Middle frontal gyrus (tissue), 1 donor: ENCODE measurements at regions not wholly inside any gene's neighbourhood (a gene's known extent, or its start where the extent isn't known, plus 50 kb on each side); places are given as distances from the start of the nearest gene placed in this dataset.
"Not testable (repeated sequence)": the region's sequence is repeated elsewhere in the genome, so short reads cannot be mapped to it uniquely, and the experiment has no call there.

Experiments used
- DNase-seq: peaks from one replicate; pipeline ENCODE4 v3.0.0-alpha.2; 2015; ENCODE audit warnings: low spot score; ENCODE audit errors: extremely low spot score

DNA sequence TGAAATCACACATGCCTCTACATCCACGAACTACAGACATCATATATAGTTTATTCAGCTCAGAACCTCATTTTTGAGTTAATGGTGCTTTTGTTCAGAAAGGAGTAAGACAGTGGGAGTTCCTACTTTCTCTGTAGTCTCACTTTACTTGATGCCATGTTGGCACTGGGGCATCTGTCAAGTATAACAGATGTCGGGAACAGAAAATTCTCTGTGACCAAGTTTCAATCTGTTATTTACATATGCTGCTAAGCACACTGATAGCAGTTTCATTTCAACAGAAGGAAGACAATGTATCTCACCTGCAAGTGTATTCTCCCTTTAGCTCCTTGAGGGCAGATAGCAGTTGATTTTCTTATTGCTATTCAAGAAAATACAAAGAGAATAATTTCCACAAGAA, 774.1 kb downstream of the METTL4 start:
- DNase-seq = no peak

DNA sequence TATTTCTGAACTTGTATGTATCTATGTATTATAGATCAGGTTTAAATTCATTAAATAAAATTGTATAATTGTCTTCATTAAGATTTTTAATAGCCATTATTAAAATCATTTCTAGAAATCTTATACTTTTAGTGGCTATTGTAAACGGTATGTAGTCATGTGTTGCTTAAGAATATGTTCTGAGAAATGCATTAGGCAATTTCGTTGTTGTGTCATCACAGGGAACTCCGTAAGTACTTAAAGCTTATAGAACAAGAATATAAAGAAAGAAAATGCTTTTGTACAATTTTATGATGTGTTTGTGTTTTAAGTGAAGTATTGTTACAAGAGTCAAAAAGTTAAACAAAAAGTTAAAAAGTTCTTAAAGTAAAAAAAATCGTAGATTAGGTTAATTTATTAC, 765.8 kb downstream of the METTL4 start:
- no peak for DNase-seq

DNA sequence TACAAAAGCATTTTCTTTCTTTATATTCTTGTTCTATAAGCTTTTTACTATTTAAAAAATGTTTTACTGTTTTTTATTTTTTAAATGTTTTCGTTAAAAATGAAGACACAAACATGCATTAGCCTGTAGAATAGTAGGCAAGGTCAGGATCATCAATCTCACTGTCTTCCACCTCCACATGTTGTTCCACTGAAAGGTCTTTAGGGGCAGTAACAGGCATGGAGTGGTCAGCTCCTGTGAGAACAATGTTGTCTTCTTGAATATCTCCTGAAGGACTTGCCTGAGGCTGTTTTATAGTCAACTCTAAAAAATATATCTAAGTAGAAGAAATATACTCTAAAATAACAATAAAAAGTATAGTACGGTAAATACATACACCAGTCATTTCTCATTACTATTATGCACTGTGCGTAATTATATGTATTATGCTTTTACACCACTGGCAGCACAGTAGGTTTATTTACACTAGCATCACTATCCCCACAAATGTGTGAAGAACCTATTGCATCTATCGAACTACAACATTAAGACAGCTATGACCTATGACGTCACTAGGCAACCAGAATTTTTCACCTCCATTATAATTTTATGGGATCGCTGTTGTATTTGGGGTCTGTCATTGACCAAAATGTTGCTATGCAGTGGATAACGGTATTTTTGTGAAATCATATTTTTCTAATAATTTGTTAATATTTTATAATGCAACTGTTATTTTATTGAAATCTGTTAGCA, 764.3 kb downstream of the METTL4 start:
- DNase-seq = no peak

DNA sequence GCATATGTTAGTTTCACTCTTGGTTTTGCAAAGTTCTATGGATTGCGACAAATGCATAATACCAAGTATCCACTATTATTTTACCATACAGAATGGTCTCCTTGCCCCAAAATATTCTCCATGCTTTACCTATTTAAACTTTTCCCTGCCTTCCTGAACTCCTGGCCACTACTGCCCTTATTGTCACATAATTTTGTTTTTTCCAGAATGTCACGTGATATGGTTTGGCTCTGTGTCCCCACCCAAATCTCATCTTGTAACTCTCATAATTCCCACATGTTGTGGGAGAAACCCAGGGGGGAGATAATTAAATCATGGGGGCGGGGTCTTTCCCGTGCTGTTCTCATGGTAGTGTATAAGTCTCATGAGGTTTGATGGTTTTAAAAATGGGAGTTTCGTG, 760.0 kb downstream of the METTL4 start:
- no peak for DNase-seq

DNA sequence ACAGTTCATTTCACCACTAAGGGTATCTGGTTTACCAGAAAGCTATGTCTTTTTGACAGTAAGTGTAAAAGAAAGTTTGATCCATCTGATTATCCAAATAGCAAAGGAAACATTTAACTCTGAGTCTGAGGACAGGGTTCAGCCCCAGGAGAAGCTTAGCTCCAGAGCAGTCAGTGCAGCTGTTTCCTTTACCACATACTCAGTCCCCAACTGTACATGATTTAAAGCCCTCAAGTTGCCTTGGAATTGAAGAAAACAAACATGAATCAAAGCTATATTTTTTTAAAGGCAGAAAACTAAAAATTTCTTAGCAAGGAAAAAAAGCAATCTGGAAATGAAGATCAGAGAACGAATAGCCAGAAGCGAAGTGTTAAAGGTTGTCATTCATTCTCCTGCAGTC, 746.0 kb downstream of the METTL4 start:
- DNase-seq = no peak

DNA sequence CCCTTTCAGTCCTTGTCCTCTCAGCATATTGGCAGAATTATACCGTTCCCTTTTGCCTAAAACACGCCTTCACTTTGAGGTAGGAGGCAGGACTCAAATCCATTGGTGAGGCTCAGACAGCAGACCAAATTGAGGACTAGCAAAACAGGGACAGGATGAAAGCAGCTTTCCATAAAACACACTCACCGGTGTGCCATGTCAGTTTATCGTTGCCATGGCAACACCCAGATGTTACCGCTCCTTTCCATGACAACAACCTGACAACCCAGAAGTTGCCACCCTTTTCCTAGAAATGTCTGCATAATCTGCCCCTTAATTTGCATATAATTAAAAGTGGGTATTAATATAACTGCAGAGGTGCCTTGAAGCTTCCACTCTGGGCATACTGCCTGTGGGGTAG, 730.4 kb downstream of the METTL4 start:
- no peak for DNase-seq

- no peak for DNase-seq
Observed at GRCh38 chr18:1846640-1847039, 724.7 kb downstream of the METTL4 start.

DNA sequence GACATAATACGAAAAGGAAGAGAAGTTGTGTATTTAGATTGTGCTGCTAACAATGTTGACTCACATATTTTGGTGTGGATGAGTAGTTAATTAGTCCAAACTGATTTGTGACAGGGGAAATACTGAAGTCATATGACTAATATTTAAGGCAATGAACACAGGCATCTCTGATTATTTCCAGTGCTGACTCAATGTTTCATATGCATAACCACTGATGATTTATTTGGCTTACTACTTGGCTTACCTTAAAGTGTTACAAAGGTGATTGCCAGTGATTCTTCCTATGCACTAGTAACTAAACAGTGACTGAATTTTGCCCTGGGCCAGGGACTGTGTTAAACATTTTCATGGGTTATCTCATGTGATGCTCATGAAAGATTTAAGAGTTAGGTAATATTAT, 722.6 kb downstream of the METTL4 start:
- no peak for DNase-seq

- DNase-seq = no peak
Observed at GRCh38 chr18:1849386-1849785, 721.9 kb downstream of the METTL4 start.

DNA sequence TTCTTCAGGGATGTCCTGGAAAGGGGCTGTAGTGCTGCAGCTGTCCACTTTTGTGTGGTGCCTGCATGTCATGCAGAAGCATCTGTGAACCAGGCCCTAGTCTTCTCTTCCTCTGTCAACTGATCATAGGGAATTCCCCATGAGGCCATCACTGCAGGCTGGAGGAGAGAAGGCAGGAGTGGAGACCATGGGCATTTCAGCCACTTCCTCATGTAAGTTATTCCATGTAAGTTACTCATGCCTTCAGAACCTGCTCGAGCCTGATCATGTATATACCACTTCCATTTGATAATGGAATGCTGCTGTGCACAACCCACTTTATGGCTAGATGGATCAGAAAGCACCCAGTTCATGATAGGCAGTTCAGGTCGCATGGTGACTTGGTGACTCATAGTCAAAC, 714.0 kb downstream of the METTL4 start:
- DNase-seq = not testable (repeated sequence)

GRCh38 chr18:1861473-1861872, 709.8 kb downstream of the METTL4 start:
- no peak for DNase-seq

- DNase-seq = no peak
Observed at GRCh38 chr18:1865869-1866268, 705.4 kb downstream of the METTL4 start.

GRCh38 chr18:1872274-1872673, 699.0 kb downstream of the METTL4 start:
- no peak for DNase-seq

- no peak for DNase-seq
Observed at GRCh38 chr18:1875219-1875618, 696.1 kb downstream of the METTL4 start.

- no peak for DNase-seq
Observed at GRCh38 chr18:1884623-1885022, 686.7 kb downstream of the METTL4 start.

DNA sequence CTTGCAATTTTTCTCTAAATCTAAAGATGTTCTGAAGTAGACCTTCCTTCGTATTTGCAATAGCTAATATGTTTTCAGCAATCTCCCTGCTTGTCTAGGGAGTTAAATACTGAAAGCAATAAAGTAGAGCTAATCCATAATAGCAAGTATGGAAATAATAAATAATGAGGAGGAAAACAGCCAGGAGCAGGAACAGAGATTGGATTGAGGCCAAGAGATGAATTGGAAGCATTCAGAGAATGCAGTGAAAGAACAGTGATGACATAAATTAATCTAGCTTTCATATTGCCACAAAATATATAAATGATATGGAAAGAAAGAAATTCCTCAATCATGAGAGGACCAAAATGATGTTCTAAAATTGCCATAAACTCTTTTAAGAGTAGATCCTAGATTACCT, 679.7 kb downstream of the METTL4 start:
- DNase-seq = no peak

DNA sequence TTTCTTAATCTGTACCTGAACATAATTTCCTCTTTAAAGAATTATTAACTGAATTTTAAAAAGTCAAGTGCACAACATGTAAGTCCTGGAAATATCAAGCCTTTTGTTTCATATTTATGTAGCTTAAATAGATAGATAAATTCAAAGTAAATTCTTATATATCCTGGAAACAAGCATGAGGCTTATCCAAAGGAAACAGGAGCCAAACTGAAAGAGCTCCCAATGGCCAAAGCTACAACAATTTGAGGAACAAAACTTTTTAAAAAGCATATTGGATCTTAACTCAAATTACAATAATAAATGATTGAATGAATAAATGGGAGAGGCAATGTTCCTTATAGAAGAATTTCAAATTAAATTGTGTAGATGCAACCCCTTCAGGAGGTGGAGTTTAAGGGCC, 679.1 kb downstream of the METTL4 start:
- DNase-seq = no peak

DNA sequence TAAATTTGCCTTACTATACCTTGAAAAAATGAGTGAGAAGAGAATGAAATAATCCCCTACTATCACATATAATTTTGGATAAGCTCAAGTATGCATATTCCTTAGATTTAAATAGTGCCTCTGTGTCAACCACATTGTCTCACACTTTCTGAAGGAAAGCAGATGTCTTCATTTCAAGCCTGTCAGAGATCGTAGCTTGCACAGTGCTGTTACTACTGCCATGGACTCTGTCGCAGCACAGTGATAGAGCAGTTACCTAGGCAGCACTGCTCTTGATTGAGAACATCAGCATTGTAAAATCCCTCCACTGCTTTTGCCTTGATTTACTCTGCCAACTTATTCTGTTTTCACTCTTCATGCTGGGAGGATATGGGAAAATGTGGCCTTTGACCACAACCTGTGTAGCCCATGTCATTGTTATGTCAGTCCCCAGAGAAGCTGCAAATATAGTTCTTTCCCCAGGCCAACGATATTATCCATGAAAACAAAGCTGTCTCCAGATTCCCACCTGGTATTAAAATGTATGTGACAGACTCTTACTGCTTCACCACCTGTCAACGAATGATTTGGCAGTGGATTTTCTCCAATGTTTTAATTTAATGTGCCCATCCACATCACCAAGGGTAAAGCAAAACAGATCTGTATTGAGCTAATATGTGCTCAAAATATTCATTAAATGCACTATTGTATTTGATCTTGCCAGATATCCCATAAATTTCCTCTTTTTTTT, 675.7 kb downstream of the METTL4 start:
- DNase-seq = no peak

- no peak for DNase-seq
Observed at GRCh38 chr18:1906421-1906820, 664.9 kb downstream of the METTL4 start.

DNA sequence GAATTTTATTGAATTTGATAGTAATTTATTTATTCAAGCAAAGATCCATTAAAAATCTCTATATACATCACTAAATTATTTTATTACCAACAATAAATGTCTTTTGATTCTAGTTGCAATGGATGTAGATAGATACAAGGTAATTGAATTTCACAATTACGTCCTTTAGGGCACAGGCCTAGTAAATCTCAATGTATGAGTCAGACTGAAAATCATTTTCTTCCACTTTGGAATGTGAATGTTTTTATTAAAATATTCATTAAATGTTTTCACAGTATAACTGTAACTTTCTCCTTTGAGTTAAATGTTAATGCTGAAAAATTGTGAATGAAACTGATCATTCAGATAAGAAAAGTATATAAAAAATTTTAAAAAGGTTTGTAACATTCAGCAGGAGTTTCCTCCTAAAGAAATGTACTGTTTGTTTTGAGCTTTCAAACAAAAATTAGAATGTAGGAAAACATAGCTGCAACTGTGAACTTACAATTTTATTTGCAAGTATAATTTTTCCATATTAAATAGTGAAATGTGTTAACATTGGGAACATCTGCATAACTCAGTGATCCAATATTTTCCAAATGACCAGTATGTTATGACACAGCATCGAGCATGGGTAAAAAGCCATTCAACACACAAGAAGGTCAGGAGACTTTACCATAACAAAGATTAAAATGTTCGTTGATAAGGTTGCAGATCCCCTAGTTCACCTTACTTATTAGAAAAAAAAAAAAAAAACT, 663.7 kb downstream of the METTL4 start:
- DNase-seq = no peak

DNA sequence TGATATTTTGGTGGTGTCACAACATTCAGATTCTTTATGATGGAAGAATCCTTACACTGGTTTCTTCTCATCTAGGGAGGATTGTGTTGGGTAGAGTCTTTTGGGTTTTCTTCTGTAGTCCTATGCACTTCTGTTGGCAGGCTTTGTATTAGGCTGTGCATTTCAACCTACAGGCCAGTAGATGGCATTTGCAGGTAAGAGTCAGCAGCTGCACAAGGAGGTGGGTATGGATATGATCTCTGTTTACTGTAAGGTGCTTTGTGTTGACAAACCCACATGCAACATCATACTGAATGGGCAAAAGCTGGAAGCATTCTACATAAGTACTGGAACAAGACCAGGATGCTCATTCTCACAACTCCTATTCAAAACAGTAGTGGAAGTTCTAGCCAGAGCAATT, 656.8 kb downstream of the METTL4 start:
- DNase-seq = no peak

- no peak for DNase-seq
Observed at GRCh38 chr18:1916869-1917523, 654.3 kb downstream of the METTL4 start.
